Esophagus squamous epithelium (tissue), 5 donors: ENCODE measurements at regions not wholly inside any gene's neighbourhood (a gene's known extent, or its start where the extent isn't known, plus 50 kb on each side); places are given as distances from the start of the nearest gene placed in this dataset.

Source experiments
- DNase-seq: peaks from one replicate; lab custom pipeline; 2025; lab: John Stamatoyannopoulos, UW
- H3K27ac ChIP-seq, 4 donors: fragments of 200-600 bp; sonication (generic); one replicate each; pipeline ENCODE4 v1.5.1; 2016 to 2019; ENCODE audit warnings: mild to moderate bottlenecking in 1 of 4
- H3K27me3 ChIP-seq, 4 donors: fragments of 200-600 bp; sonication (generic); 1 replicate in 3 of 4; 2 replicates in 1 of 4; pipeline versions ENCODE4 v1.5.1 to v1.6.0; 2017 to 2021; ENCODE audit warnings: antibody characterized with exemption in 1 of 4
- H3K36me3 ChIP-seq, 3 donors: fragments of 200-600 bp; sonication (generic); one replicate each; pipeline ENCODE4 v1.5.1; 2016 to 2019
- H3K4me1 ChIP-seq, 3 donors: fragments of 200-600 bp; sonication (generic); one replicate each; pipeline ENCODE4 v1.5.1; 2017 to 2019
- H3K4me3 ChIP-seq, 4 donors: fragments of 200-600 bp; sonication (generic); 1 replicate in 3 of 4; 2 replicates in 1 of 4; pipeline ENCODE4 v1.5.1; 2016 to 2019; ENCODE audit warnings: mild to moderate bottlenecking in 2 of 4, moderate library complexity in 1 of 4
- H3K9me3 ChIP-seq, 3 donors: fragments of 200-600 bp; sonication (generic); one replicate each; pipeline ENCODE4 v1.5.1; 2016 to 2019
- POLR2A ChIP-seq, 4 donors: fragments of 450-650 bp; IDR thresholded peaks; one replicate each; pipeline ENCODE4 v1.6.1; 2017; ENCODE audit warnings: antibody characterized with exemption in 4 of 4, mild to moderate bottlenecking in 4 of 4, moderate library complexity in 3 of 4
- WGBS, 2 donors: methylation state at CpG; one replicate each; pipeline ENCODE4 v1.1.5; 2018; 5-methylcytosine and 5-hydroxymethylcytosine counted together
- intact Hi-C: fragments of 100-400 bp; cut with DNase I; formaldehyde crosslinking; loops from one replicate; pipeline ENCODE4 v1.15.0; 2022
- TF ChIP-seq, protein P1 (sequence below), 6 experiments: fragments of 450-650 bp in 4 of 6; fragments of 200-600 bp in 2 of 6; sonication (generic) in 2 of 6; IDR thresholded peaks; one replicate each; pipeline ENCODE4 v1.5.1; 2016 to 2019; ENCODE audit warnings: antibody characterized with exemption in 6 of 6, mild to moderate bottlenecking in 4 of 6, moderate library complexity in 4 of 6
- donor health status: DM: yes; HTN: yes; CAD: no.

DNA sequence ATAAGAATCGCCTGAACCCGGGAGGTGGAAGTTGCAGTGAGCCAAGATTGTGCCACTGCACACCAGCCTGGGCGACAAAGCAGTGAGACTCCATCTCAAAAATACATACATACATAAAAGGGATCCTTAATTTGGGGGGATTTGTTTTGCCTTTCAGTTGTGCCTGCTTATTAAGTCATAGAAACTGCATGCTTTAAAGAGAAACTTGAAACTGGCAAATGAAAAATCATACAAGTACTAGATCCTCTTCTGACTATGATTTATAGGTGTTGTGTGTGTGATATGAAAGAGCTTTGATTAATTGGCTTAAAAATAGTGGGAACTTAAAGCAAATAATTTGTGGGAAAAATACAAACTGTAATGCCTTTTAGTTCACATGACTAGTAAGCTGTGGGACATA lies 963.7 kb downstream of the CNTNAP5 start:
- H3K36me3 ChIP-seq: no peaks in the 10 kb centered on the region
- H3K4me1 ChIP-seq: no peaks in the 10 kb centered on the region
- H3K27me3 ChIP-seq: no peaks in the 10 kb centered on the region
- TF ChIP-seq, protein P1, sequence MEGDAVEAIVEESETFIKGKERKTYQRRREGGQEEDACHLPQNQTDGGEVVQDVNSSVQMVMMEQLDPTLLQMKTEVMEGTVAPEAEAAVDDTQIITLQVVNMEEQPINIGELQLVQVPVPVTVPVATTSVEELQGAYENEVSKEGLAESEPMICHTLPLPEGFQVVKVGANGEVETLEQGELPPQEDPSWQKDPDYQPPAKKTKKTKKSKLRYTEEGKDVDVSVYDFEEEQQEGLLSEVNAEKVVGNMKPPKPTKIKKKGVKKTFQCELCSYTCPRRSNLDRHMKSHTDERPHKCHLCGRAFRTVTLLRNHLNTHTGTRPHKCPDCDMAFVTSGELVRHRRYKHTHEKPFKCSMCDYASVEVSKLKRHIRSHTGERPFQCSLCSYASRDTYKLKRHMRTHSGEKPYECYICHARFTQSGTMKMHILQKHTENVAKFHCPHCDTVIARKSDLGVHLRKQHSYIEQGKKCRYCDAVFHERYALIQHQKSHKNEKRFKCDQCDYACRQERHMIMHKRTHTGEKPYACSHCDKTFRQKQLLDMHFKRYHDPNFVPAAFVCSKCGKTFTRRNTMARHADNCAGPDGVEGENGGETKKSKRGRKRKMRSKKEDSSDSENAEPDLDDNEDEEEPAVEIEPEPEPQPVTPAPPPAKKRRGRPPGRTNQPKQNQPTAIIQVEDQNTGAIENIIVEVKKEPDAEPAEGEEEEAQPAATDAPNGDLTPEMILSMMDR (IDR thresholded peaks at IDR 0.05): no peak
- TF ChIP-seq POLR2A (IDR thresholded peaks at IDR 0.05): no peak
- 77 to 79% methylated on average over 3 of the region's 3 CpGs for WGBS, 2 donors
- H3K27ac ChIP-seq: no peak overlapping the region
- DNase-seq: no peak
- intact Hi-C loops: no loop called here
- peaks cover 0 to 16% (median 0%) of the 10 kb centered on the region in 3 donors for H3K9me3 ChIP-seq
- H3K4me3 ChIP-seq: no peak overlapping the region

DNA sequence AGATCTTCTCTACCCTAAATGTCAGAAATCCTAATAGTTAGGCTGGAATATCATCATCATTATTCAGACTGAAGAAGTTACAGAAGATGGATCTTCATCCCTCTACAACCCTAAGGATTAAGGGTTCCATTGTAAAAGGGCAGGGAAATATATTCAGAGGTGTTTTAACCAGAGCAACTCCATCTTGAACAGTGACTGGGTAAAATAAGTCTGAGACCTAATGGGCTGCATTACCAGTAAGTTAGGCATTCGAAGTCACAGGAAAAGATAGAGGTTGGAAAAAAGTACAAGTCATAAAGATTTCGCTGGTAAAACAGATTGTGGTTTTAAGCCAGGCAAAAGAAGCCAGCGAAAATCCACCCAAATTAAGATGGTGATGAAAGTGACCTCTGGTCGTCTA lies 968.7 kb downstream of the CNTNAP5 start:
- TF ChIP-seq, protein P1 (IDR thresholded peaks at IDR 0.05): no peak
- no peak for TF ChIP-seq POLR2A (IDR thresholded peaks at IDR 0.05)
- Histone ChIP-seq H3K36me3 (no peaks in the 10 kb centered on the region), H3K27ac (no peak overlapping the region), H3K9me3 (peaks cover 0 to 5% (median 0%) of the 10 kb centered on the region in 3 donors), H3K4me3 (no peak overlapping the region), H3K27me3 (no peaks in the 10 kb centered on the region), H3K4me1 (no peaks in the 10 kb centered on the region)
- no peak for DNase-seq
- WGBS, 2 donors: 59 to 65% methylated on average over 4 of the region's 4 CpGs
- intact Hi-C loops: no loop called here

DNA sequence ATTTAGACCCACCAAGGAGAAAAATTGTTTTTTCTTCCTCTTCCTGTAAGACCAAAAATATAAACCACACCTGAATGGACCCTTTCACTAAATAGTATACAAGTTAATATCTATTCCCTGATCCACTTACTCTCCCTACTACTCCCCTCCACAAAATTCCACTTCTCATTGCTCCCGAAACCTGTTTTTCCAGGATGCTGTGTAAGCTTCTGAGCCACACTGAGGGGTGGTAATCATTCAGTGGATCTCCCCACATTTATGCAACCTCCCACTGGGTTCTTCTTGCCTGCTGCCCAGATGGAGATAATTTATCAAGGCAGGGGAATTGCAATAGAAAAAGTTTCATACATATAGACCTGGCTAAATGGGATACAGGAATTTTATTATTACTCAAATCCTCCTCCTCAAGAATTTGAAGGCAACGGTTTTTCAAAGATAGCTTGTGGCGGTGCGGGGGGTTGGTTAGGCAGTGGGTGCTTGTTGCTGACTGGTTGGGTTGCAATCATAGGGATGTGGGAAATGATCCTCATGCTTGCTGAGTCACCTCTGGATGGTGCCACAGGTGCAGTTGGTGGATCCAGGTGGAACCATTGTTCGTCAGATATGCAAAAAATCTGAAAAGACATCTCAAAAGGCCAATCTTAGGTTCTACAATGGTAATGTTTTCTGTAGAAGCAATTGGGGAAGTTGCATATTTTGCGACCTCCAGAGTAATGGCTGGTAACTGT lies 970.3 kb downstream of the CNTNAP5 start:
- Histone ChIP-seq H3K27ac (no peak overlapping the region), H3K27me3 (no peaks in the 10 kb centered on the region), H3K36me3 (no peaks in the 10 kb centered on the region), H3K9me3 (peaks cover 0 to 5% (median 0%) of the 10 kb centered on the region in 3 donors), H3K4me3 (no peak overlapping the region), H3K4me1 (no peaks in the 10 kb centered on the region)
- TF ChIP-seq, protein P1 (IDR thresholded peaks at IDR 0.05): no peak
- no peak for TF ChIP-seq POLR2A (IDR thresholded peaks at IDR 0.05)
- WGBS, 2 donors: 78 to 84% methylated on average over 6 of the region's 6 CpGs
- DNase-seq: no peak
- intact Hi-C loops: no loop called here

DNA sequence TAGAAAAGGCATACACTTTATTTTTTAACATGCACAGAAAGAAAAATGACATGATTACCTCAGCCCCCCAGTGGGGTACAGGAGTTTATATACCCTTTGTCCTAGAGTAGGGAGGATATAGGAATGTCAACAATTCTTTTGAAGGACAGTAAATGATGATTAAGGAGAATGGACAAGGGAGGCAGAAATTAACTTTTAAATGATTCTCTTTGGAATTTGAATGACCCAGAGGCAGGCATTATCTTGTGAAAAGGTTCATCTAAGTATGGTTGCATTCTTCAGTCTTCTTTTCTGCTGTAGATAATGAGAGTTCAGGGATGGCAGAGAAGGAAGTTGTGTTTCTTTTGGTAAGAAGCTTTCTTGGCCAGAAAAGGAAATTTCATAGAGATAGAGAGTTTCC lies 971.3 kb downstream of the CNTNAP5 start:
- Histone ChIP-seq H3K36me3 (no peaks in the 10 kb centered on the region), H3K9me3 (peaks cover 0 to 5% (median 0%) of the 10 kb centered on the region in 3 donors), H3K4me3 (no peak overlapping the region), H3K4me1 (no peaks in the 10 kb centered on the region), H3K27ac (no peak overlapping the region), H3K27me3 (no peaks in the 10 kb centered on the region)
- intact Hi-C loops: no loop called here
- DNase-seq: no peak
- TF ChIP-seq, protein P1 (IDR thresholded peaks at IDR 0.05): no peak
- TF ChIP-seq POLR2A (IDR thresholded peaks at IDR 0.05): no peak

DNA sequence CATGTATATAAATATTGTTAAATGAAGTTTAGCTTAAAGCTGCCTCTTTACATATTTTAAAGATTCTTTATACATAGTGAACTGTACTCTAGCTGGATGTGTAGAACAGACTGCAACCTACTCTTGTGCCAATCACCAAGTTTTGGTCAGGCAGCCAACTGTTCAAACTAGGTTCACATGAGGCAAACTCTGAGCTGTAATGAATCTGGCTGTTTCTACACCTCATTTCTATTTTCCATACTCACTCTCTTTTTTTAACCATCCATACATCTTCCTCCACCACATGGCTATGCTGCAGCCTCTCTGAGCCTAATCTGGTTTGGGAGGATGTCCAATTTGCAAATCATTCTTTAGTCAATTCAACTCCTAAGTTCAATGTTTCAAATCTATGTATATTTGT lies 974.8 kb downstream of the CNTNAP5 start:
- no peak for DNase-seq
- no peaks in the 10 kb centered on the region for H3K9me3 ChIP-seq
- H3K36me3 ChIP-seq: no peaks in the 10 kb centered on the region
- no peak overlapping the region for H3K27ac ChIP-seq
- H3K27me3 ChIP-seq: no peaks in the 10 kb centered on the region
- intact Hi-C loops: no loop called here
- no peak overlapping the region for H3K4me3 ChIP-seq
- TF ChIP-seq, protein P1 (IDR thresholded peaks at IDR 0.05): no peak
- TF ChIP-seq POLR2A (IDR thresholded peaks at IDR 0.05): no peak
- H3K4me1 ChIP-seq: no peaks in the 10 kb centered on the region
